Adrenal gland (tissue), 9 donors: ENCODE measurements at regions not wholly inside any gene's neighbourhood (a gene's known extent, or its start where the extent isn't known, plus 50 kb on each side); places are given as distances from the start of the nearest gene placed in this dataset.

Source experiments
- DNase-seq, 7 donors: peaks; one replicate each; pipeline ENCODE4 v3.0.0-alpha.2; 2019 to 2020
- H3K27ac ChIP-seq, 5 donors: fragments of 200-600 bp; sonication (generic) in 4 of 5; 1 replicate in 3 of 5; 2 replicates in 2 of 5; pipeline versions ENCODE4 v1.5.1 to v1.8.0; 2016 to 2020; ENCODE audit warnings: mild to moderate bottlenecking in 1 of 5
- H3K27me3 ChIP-seq: fragments of 200-600 bp; 2 replicates; pipeline ENCODE4 v1.8.0; 2021
- H3K36me3 ChIP-seq, 2 donors: fragments of 200-600 bp; replicated peaks in 1 of 2; 1 replicate in 1 of 2; 2 replicates in 1 of 2; pipeline versions ENCODE4 v1.5.1 to v1.8.0; 2018 to 2022
- H3K4me1 ChIP-seq, 2 donors: fragments of 200-600 bp; replicated peaks in 1 of 2; 1 replicate in 1 of 2; 2 replicates in 1 of 2; pipeline versions ENCODE4 v1.5.1 to v1.8.0; 2018 to 2021
- H3K4me3 ChIP-seq, 4 donors: fragments of 200-600 bp; sonication (generic) in 3 of 4; one replicate each; pipeline ENCODE4 v1.5.1; 2016 to 2018
- H3K9me3 ChIP-seq, 3 donors: fragments of 200-600 bp; sonication (generic) in 1 of 3; replicated peaks in 1 of 3; 1 replicate in 2 of 3; 2 replicates in 1 of 3; pipeline versions ENCODE4 v1.5.1 to v1.8.0; 2016 to 2021
- POLR2A ChIP-seq, 2 donors: fragments of 450-650 bp; IDR thresholded peaks; one replicate each; pipeline ENCODE4 v1.6.1; 2017; ENCODE audit warnings: antibody characterized with exemption in 2 of 2, mild to moderate bottlenecking in 2 of 2, moderate library complexity in 1 of 2
- WGBS, 4 donors: extraction: QIAGEN DNeasy Blood & Tissue Kit in 2 of 4; methylation state at CpG; one replicate each; pipeline versions ENCODE4 v1.1.5 to v1.1.7; 2013 to 2017; 5-methylcytosine and 5-hydroxymethylcytosine counted together
- intact Hi-C, 2 donors: fragments of 100-400 bp; cut with DNase I; formaldehyde crosslinking; loops; one replicate each; pipeline versions ENCODE4 v1.14.1 to v1.15.0; 2022 to 2023
- TF ChIP-seq, protein P1 (sequence below), 6 experiments: fragments of 450-650 bp in 4 of 6; fragments of 200-600 bp in 2 of 6; sonication (generic) in 1 of 6; IDR thresholded peaks; 1 replicate in 5 of 6; 2 replicates in 1 of 6; pipeline versions ENCODE4 v1.5.1 to v1.8.0; 2016 to 2021; ENCODE audit warnings: antibody characterized with exemption in 6 of 6, mild to moderate bottlenecking in 2 of 6, moderate library complexity in 1 of 6
- donor health status: healthy with polysubstance abuse.
- donor health status: Bipolar disorder and iron deficiency.
- donor health status: DM: yes; HTN: yes; CAD: no.
- donor health status: DM: no; HTN: no; CAD: no.
- donor health status: DM: no; HTN: no; CAD: no.

DNA sequence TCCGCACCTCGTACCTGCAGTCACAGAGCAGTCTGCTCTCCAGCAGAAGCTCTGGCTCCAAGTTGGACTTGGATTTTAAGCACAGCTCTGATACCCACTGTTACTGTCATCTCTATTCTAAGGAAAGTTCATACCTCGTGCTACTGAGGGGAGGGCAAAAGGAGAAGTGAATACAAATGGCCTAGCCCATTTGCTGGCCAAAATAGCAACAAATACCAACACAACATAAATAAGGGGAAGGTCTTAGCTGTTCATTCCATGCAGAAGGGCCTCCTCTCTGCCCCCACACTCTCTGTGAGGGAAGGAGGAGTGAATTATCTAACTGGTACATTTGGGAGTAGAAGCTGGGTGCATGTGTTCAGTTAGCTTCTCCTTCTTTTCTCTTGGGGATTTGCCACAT is 739.4 kb upstream of the RAB6C start:
- WGBS, 4 donors, result 69 to 87% (median 80%) methylated on average over 1 to 3 of the region's 3 CpGs
- Histone ChIP-seq H3K9me3 (no peaks in the 10 kb centered on the region), H3K27me3 (no peaks in the 10 kb centered on the region), H3K4me1 (no peaks in the 10 kb centered on the region), H3K27ac (no peak overlapping the region), H3K4me3 (no peak overlapping the region), H3K36me3 (no peaks in the 10 kb centered on the region)
- TF ChIP-seq POLR2A (IDR thresholded peaks at IDR 0.05), result no peak
- TF ChIP-seq, protein P1, sequence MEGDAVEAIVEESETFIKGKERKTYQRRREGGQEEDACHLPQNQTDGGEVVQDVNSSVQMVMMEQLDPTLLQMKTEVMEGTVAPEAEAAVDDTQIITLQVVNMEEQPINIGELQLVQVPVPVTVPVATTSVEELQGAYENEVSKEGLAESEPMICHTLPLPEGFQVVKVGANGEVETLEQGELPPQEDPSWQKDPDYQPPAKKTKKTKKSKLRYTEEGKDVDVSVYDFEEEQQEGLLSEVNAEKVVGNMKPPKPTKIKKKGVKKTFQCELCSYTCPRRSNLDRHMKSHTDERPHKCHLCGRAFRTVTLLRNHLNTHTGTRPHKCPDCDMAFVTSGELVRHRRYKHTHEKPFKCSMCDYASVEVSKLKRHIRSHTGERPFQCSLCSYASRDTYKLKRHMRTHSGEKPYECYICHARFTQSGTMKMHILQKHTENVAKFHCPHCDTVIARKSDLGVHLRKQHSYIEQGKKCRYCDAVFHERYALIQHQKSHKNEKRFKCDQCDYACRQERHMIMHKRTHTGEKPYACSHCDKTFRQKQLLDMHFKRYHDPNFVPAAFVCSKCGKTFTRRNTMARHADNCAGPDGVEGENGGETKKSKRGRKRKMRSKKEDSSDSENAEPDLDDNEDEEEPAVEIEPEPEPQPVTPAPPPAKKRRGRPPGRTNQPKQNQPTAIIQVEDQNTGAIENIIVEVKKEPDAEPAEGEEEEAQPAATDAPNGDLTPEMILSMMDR (IDR thresholded peaks at IDR 0.05), result no peak
- intact Hi-C loops, result no loop called here
- no peak for DNase-seq

DNA sequence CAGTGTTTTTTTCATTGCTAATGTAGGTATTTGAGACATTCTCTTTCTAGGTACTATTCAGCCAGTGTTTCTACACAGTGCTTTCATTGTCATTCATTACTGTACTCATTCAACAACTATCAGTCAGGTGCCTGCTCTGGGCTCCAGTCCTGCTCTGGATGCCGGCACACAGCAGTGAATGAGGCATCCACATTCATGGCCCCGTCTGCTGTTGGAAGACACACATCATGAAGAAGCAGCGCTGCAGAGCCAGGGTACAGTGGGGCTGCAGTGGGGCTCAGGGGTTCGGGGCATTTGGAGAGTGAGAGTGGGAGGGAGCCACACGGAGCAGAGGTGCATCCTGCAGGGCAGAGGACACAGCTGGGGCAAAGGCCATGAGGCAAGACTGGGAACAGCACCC is 737.2 kb upstream of the RAB6C start:
- no peak overlapping the region for H3K4me3 ChIP-seq
- no peaks in the 10 kb centered on the region for H3K27me3 ChIP-seq
- no peak overlapping the region for H3K27ac ChIP-seq
- intact Hi-C loops, result no loop called here
- 80 to 86% (median 85%) methylated on average over 5 of the region's 5 CpGs for WGBS, 4 donors
- TF ChIP-seq, protein P1 (IDR thresholded peaks at IDR 0.05), result no peak
- no peak for TF ChIP-seq POLR2A (IDR thresholded peaks at IDR 0.05)
- H3K4me1 ChIP-seq, result no peaks in the 10 kb centered on the region
- no peak for DNase-seq
- H3K9me3 ChIP-seq, result no peaks in the 10 kb centered on the region
- H3K36me3 ChIP-seq, result no peaks in the 10 kb centered on the region

DNA sequence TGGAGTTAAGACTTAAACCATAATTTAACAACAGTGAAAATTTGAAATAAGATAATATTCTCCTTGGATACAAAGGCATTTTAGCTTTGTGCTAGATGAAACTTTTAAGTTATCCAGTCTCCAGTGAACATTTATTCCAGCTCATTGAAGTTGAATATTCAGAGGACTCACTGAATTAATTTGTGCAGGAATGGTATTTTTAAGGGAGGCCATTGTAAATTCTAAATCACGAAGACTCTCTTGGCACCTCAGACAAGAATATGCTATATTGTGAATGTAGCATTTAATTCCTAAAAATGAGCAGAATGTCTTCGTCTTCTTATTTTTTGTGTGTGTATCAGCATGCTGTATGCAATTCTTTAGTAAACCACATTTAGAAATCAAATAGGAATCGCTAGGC is 731.7 kb upstream of the RAB6C start:
- Histone ChIP-seq H3K4me1 (no peaks in the 10 kb centered on the region), H3K27ac (no peak overlapping the region), H3K9me3 (no peaks in the 10 kb centered on the region), H3K27me3 (no peaks in the 10 kb centered on the region), H3K4me3 (no peak overlapping the region), H3K36me3 (no peaks in the 10 kb centered on the region)
- 87 to 92% (median 88%) methylated on average over 3 of the region's 3 CpGs for WGBS, 4 donors
- TF ChIP-seq, protein P1 (IDR thresholded peaks at IDR 0.05), result no peak
- TF ChIP-seq POLR2A (IDR thresholded peaks at IDR 0.05), result no peak
- intact Hi-C loops, result no loop called here
- DNase-seq, result no peak

GRCh38 chr2:129248198-129248597 is 731.3 kb upstream of the RAB6C start:
- Histone ChIP-seq H3K36me3 (no peaks in the 10 kb centered on the region), H3K4me1 (no peaks in the 10 kb centered on the region), H3K27ac (no peak overlapping the region), H3K9me3 (no peaks in the 10 kb centered on the region), H3K4me3 (no peak overlapping the region), H3K27me3 (no peaks in the 10 kb centered on the region)
- DNase-seq, result no peak
- no peak for TF ChIP-seq POLR2A (IDR thresholded peaks at IDR 0.05)
- TF ChIP-seq, protein P1 (IDR thresholded peaks at IDR 0.05), result no peak
- intact Hi-C loops, result no loop called here
